GM18951 (cell line): ENCODE measurements at regions not wholly inside any gene's neighbourhood (a gene's known extent, or its start where the extent isn't known, plus 50 kb on each side); places are given as distances from the start of the nearest gene placed in this dataset.

Experiments
- POLR2A ChIP-seq: IDR thresholded peaks from 4 replicates; pipeline ENCODE4 v1.6.1; 2011; ENCODE audit warnings: mild to moderate bottlenecking; ENCODE audit not compliant: insufficient read length, insufficient read depth; ENCODE audit errors: extremely low read depth
- in situ Hi-C: fragments of 300-500 bp; cut with MboI; formaldehyde crosslinking; loops from one replicate; pipeline ENCODE4 v1.12.0; 2022; ENCODE audit warnings: low sequenced_read_pairs, mixed read lengths, inconsistent platforms; ENCODE audit not compliant: unreplicated experiment

DNA sequence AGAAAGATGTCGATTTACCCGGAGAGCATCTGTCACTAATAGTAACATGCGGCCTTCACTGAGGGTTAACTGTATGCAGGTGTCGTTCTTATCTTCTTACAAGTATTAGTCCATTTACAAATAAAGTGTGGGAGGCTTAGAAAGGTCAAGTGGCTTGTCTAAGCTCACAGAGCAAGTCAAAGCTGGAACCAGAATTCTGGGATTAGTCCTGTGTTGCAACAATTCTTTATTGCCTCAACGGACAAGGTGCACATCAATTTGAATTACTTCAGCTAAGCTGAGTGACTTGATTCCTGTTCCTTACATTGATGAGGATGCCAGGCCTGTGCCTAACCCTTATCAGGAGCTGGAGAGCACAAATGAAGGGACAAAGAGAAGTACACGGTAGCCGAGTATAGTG lies 1193.6 kb downstream of the UQCRFS1 start:
- no peak for TF ChIP-seq POLR2A
- in situ Hi-C loops = no loop called here

- in situ Hi-C loops = no loop called here
- no peak for TF ChIP-seq POLR2A
These were observed 1194.5 kb downstream of the UQCRFS1 start for GRCh38 chr19:28018499-28018898.

DNA sequence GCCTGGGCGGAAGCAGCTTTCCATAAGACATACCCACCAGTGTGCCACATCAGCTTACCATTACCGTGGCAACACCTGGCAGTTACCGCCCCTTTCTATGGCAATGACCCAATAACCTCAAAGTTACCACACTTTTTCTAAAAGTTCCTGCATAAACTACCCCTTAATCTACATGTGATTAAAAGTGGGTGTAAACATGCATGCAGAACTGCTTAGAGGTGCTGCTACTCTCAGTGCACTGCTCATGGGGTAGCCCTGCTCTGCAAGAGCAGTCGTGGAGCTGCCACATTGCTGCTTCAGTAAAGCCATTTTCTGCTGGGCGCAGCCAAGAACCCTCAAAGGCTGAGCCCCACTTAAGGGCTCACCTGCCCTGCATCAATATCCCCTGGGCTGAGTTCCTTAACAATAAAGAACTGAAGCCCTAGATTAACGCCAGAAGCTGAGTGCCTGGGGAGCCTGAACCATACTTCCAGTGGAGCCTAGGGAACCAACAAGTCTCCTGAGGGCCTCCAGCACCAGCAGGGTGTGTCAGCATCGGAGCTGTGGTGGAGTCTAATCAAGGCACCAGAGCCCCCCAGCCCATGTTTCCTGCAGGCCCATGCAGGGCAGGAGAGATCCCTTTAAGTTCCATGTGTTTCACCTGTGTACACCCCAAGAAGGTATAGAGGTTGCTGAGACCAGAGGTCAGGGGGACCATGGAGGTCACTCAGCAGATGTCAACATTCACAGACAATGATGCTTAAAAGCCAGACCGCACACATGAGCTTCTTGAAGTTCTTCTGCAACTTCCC lies 1198.1 kb downstream of the UQCRFS1 start:
- TF ChIP-seq POLR2A = no peak
- in situ Hi-C loops = no loop called here

- no peak for TF ChIP-seq POLR2A
- in situ Hi-C loops = no loop called here
These were observed 1200.6 kb downstream of the UQCRFS1 start for GRCh38 chr19:28012361-28012760.

DNA sequence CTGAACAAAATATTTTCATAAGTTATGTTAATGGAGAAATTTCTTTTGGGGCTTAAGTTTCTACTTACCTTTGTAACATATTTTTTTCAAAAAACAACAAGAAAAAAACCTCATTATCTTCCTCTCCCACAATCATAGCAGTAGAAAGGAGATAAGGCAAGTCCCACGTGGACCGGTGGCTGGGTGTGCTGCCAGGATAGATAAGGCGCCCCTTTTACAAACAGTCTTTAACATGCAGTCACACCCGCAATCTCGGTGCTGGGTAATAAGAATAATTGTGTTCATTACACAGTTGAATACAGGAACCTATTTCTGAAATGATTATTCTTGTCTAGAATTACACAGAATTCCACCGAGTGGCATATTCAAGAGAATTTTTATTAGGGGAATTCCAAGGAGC lies 1202.3 kb downstream of the UQCRFS1 start:
- in situ Hi-C loops = no loop called here
- no peak for TF ChIP-seq POLR2A

DNA sequence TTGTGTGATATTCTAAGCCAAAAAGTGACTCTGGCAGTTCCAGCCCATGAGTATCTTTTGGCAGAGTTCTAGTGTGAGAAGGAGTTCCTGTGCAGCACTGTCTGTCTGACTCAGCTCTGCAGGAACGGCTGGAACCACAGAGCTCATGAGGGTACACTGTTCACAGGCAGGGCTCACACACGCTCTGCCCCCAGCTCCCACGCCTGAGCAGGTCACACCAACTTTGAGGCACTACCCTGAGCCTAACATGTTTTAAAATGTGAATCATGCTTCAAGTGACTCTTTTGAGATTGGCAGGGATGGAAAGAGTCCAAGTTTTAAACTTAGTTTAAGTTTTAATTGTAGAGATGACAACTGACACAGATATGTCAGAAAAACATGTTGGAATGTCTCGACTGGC lies 1203.3 kb downstream of the UQCRFS1 start:
- in situ Hi-C loops = no loop called here
- TF ChIP-seq POLR2A = no peak

GRCh38 chr19:28008695-28009094 lies 1204.3 kb downstream of the UQCRFS1 start:
- no peak for TF ChIP-seq POLR2A
- in situ Hi-C loops = no loop called here

DNA sequence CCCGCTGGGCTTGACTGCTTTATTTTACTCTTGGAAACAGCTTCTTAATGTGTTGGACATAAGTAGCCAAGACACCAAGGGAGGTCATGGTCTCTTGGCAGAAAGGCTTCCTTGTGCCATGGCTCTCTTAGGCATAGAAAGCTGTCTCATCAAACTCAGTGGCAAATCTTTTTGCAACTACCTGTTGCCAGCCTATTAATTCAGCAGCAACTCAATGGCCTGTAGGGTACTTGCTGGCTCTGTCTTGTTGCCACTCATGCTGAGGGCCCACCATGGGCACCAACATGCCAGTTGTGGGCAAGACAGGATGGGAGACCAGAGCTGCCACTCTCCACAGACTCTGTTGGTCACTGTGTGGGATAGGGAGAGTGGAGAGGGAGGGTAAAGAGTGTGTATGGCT lies 1209.4 kb downstream of the UQCRFS1 start:
- no peak for TF ChIP-seq POLR2A
- in situ Hi-C loops = no loop called here

DNA sequence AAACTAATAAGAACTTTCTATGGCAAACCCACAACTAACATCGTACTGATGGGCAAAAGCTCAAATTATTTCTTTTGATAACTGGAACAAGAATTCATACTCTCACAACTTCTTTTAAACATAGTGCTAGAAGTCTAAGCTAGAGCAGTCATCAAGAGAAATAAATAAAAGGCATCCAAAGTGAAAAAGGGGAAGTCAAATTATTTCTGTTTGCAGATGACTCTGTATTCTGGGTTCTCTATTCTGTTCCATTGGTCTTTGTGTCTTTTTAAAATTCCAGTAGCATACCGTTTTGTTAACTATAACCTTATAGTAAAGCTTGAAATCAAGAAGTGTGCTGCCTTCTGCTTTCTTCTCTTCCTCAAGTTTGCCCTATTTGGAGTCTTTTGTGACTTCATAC lies 1215.9 kb downstream of the UQCRFS1 start:
- in situ Hi-C loops = no loop called here
- TF ChIP-seq POLR2A = no peak

DNA sequence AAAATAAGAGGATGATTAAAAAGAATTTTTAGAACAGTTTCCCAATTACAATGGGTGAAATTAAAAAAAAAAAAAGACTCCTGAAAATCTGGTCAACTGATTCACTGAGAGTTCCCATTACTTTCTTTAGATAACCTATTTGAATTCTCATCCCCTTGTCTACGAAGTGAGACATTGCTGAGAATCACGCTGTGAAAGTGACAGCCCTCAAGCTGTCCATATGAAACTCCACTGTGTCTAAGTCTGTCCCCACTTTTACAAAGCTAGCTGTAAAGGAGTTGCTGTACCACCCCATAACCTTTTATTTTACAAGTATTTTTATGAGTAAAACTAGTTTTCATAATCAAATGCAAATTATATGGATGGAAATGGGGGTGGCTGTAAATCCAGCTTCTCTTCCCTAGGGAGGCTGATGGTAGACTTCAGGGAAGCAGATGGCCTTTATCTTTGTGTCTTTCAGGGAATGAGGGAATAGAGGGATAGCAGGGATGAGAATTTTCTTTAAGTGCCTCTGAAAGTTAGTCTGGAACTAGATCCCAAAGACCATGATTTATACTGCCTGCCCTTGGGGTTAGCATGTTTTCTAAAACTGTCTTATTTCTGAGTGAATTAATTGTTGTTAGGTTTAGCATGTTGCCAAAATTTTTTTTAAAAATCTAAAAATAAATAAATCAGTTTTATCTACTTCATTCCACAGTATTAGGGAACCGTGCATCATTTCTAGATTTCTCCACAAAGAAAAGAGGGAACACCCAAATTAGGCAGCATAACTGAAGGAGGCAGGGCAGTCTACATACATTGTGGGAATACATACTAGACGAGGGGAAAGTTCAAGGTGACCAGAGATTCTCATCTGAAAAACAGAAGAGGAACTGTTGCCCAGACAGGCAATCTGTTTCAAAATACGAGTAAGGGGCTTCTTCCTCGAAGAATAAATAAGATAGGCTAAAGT lies 1219.1 kb downstream of the UQCRFS1 start:
- no peak for TF ChIP-seq POLR2A
- in situ Hi-C loops = no loop called here

DNA sequence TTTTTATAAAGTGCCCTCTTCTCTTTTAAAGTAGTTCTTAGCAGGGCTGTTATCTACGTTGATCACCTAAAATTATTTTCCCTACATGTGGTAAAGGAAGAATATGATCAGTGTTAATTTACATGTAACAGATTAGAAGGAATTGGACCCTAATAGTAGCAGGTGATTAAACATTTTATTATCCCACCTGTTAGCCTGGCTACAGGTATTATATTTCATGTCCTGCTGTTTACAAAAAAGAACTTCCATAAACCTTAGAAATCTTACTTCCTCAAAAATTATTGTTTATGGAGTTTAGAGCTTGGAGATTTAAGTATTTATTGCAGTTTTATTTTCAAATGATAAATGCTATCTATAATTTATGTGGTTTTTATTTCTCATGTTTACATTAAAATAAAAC lies 1226.7 kb downstream of the UQCRFS1 start:
- in situ Hi-C loops = no loop called here
- TF ChIP-seq POLR2A = no peak

- in situ Hi-C loops = no loop called here
These were observed 1237.4 kb downstream of the UQCRFS1 start for GRCh38 chr19:27975419-27976005.

DNA sequence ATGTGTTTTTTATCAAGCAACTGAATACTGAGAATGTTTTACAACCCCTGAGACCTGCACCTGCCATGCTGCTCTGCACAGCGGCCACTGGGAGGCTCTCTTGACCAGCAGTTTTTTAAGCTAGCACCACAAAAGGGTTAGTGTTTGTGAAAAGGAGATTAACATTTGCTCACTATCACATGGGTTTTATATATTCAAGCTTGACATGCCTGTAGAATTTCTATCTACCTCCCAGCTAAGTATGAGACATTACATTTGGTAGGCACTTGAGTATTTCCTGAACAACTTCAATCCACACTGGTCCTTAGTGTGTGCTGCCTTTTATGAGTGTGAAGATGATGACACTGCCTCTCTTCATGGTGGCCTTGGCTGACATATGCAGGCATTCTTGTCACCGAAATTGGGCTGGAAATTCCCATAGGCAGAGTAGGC lies 1238.9 kb downstream of the UQCRFS1 start:
- TF ChIP-seq POLR2A = no peak

More at GRCh38 chr19:27975419-27976005, 1237.4 kb downstream of the UQCRFS1 start:
- no peak for TF ChIP-seq POLR2A

More for the DNA sequence above, 1238.9 kb downstream of the UQCRFS1 start:
- in situ Hi-C loops = no loop called here
